K562 (cell line): ENCODE measurements at regions not wholly inside any gene's neighbourhood (a gene's known extent, or its start where the extent isn't known, plus 50 kb on each side); places are given as distances from the start of the nearest gene placed in this dataset.

ENCODE experiments used
- ATAC-seq: fragments of 200-7000 bp; cut with Tn5 transposase; 3 replicates; pipeline ENCODE4 v1.9.1; 2020; ENCODE audit warnings: moderate library complexity
- BruUV-seq: library from RNA; stranded (reverse); fragments of 400-500 nt; replicated peaks from 2 replicates; lab custom pipeline; 2021; lab: Mats Ljungman, UMichigan
- CTCF ChIA-PET: fragments of 300-600 bp; formaldehyde crosslinking; extraction: SDS; loops from one replicate; lab custom pipeline; 2021; ENCODE audit warnings: low intra/inter-chr PET ratio; lab: Yijun Ruan, JAX
- POLR2A ChIA-PET: fragments of 300-600, 350-650 bp; sonication (Branson Sonifier 250); formaldehyde crosslinking; extraction: SDS; loops from one replicate; lab custom pipeline; 2021; ENCODE audit warnings: antibody characterized with exemption, inconsistent platforms; lab: Yijun Ruan, JAX
- DNase-seq, 4 experiments: peaks; one replicate each; pipeline versions ENCODE4 v3.0.0 to v3.0.0-alpha.2; 2011 to 2018; ENCODE audit warnings: low spot score in 3 of 4, mixed read lengths in 3 of 4; ENCODE audit errors: extremely low read depth in 1 of 4
- FAIRE-seq: peaks from 2 replicates; lab custom pipeline; 2011; peaks lifted over from hg19 to GRCh38; lab: Jason Lieb, UNC
- H2AFZ ChIP-seq: 2 replicates; pipeline ENCODE4 v1.6.0; 2011; ENCODE audit warnings: low read depth, low read length, control low read depth, inconsistent platforms
- H3K27ac ChIP-seq: fragments of 200-600 bp; 3 replicates; pipeline ENCODE4 v1.8.0; 2011; ENCODE audit warnings: low read depth, mild to moderate bottlenecking, control low read depth, inconsistent platforms, low read length, moderate library complexity, mixed read lengths; ENCODE audit errors: extremely low read depth
- H3K27me3 ChIP-seq, 2 experiments: fragments of 300-600 bp in 1 of 2; 2 replicates in 1 of 2; 3 replicates in 1 of 2; pipeline versions ENCODE4 v1.6.0 to v1.8.0; 2011; ENCODE audit warnings: inconsistent platforms in 2 of 2, low read length in 2 of 2, mild to moderate bottlenecking in 1 of 2, mixed read lengths in 1 of 2, moderate library complexity in 1 of 2; ENCODE audit not compliant: control insufficient read depth in 2 of 2, insufficient read depth in 2 of 2
- H3K36me3 ChIP-seq: fragments of 300-600 bp; 3 replicates; pipeline ENCODE4 v1.8.0; 2011; ENCODE audit warnings: mild to moderate bottlenecking, low read length, inconsistent platforms; ENCODE audit not compliant: control insufficient read depth, insufficient read depth
- H3K4me1 ChIP-seq, 2 experiments: fragments of 200-600 bp in 1 of 2; replicated peaks in 1 of 2; 2 replicates in 1 of 2; 3 replicates in 1 of 2; pipeline versions ENCODE4 v1.5.1 to v1.8.0; 2011; ENCODE audit warnings: inconsistent platforms in 2 of 2, low read length in 2 of 2, mild to moderate bottlenecking in 1 of 2, mixed read lengths in 1 of 2, moderate library complexity in 1 of 2; ENCODE audit not compliant: control insufficient read depth in 2 of 2, insufficient read depth in 2 of 2
- H3K4me2 ChIP-seq: 2 replicates; pipeline ENCODE4 v1.6.1; 2011; ENCODE audit warnings: low read length, control low read depth, inconsistent platforms, mixed read lengths; ENCODE audit not compliant: insufficient read depth
- H3K4me3 ChIP-seq: fragments of 200-600 bp; sonication (generic), shearing (Covaris generic); 2 replicates; pipeline ENCODE4 v1.5.1; 2016; ENCODE audit warnings: control low read depth, inconsistent platforms
- H3K79me2 ChIP-seq: fragments of 200-600 bp; 3 replicates; pipeline ENCODE4 v1.8.0; 2011; ENCODE audit warnings: low read length, inconsistent platforms; ENCODE audit not compliant: control insufficient read depth, insufficient read depth
- H3K9ac ChIP-seq, 2 experiments: 2 replicates each; pipeline versions ENCODE4 v1.6.0 to v1.6.1; 2011; ENCODE audit warnings: low read depth in 2 of 2, low read length in 2 of 2, control low read depth in 1 of 2, inconsistent platforms in 1 of 2, mild to moderate bottlenecking in 1 of 2, mixed read lengths in 1 of 2; ENCODE audit not compliant: insufficient read depth in 1 of 2
- H3K9me1 ChIP-seq: one replicate; pipeline ENCODE4 v1.6.0; 2011; ENCODE audit warnings: inconsistent platforms, mild to moderate bottlenecking, low read length, moderate library complexity; ENCODE audit not compliant: control insufficient read depth, insufficient read depth
- H3K9me3 ChIP-seq: replicated peaks from 2 replicates; pipeline ENCODE4 v1.5.1; 2011; ENCODE audit warnings: low read depth, low read length, inconsistent platforms; ENCODE audit not compliant: control insufficient read depth, insufficient read depth
- H4K20me1 ChIP-seq: replicated peaks from 2 replicates; pipeline ENCODE4 v1.6.1; 2011; ENCODE audit warnings: low read length, inconsistent platforms, mixed read lengths; ENCODE audit not compliant: control insufficient read depth, insufficient read depth
- BRCA1 ChIP-seq, 2 experiments: fragments of 450-650 bp in 1 of 2; sonication (generic) in 1 of 2; formaldehyde crosslinking in 1 of 2; IDR thresholded peaks; 2 replicates each; pipeline versions ENCODE4 v1.5.0 to v1.6.1; 2017 to 2020; ENCODE audit warnings: mild to moderate bottlenecking in 1 of 2, missing genetic modification reagents in 1 of 2
- EGR1 ChIP-seq: fragments of 450-650 bp; conservative IDR thresholded peaks from 2 replicates; pipeline ENCODE4 v1.6.1; 2017; ENCODE audit warnings: mild to moderate bottlenecking
- GTF2F1 ChIP-seq: IDR thresholded peaks from 2 replicates; pipeline ENCODE4 v1.6.1; 2011; ENCODE audit warnings: low read depth, low read length, improper control_type of control experiment
- LARP7 ChIP-seq: fragments of 450-650 bp; IDR thresholded peaks from 2 replicates; pipeline ENCODE4 v1.6.1; 2016
- NONO ChIP-seq, 2 experiments: fragments of 200-400 bp in 1 of 2; fragments of 450-650 bp in 1 of 2; formaldehyde crosslinking in 1 of 2; IDR thresholded peaks; 2 replicates each; pipeline ENCODE4 v1.6.1; 2017; ENCODE audit warnings: low read depth in 2 of 2, mild to moderate bottlenecking in 2 of 2, moderate library complexity in 2 of 2, low read length in 1 of 2
- SREBF2 ChIP-seq: sonication (generic); formaldehyde crosslinking; IDR thresholded peaks from 2 replicates; pipeline ENCODE4 v1.4.0; 2020; ENCODE audit warnings: mild to moderate bottlenecking, missing genetic modification reagents
- TEAD2 ChIP-seq: fragments of 450-650 bp; IDR thresholded peaks from 2 replicates; pipeline ENCODE4 v1.6.1; 2016; ENCODE audit warnings: missing genetic modification characterization, control low read depth, missing compliant biosample characterization
- ZKSCAN8 ChIP-seq: fragments of 200-800 bp; sonication (Bioruptor generic); IDR thresholded peaks from 2 replicates; pipeline ENCODE4 v1.6.1; 2016; ENCODE audit warnings: missing genetic modification characterization, missing compliant biosample characterization
- ZNF586 ChIP-seq: fragments of 450-650 bp; formaldehyde crosslinking; conservative IDR thresholded peaks from 2 replicates; pipeline ENCODE4 v1.4.0; 2020; ENCODE audit warnings: mild to moderate bottlenecking, moderate library complexity
- in situ Hi-C: fragments of 300-500 bp; cut with MboI; formaldehyde crosslinking; loops from 4 replicates; pipeline ENCODE4 v1.15.0; 2018; ENCODE audit warnings: inconsistent platforms, mixed read lengths
- intact Hi-C: fragments of 100-400 bp; cut with micrococcal nuclease; formaldehyde crosslinking; loops from 2 replicates; pipeline ENCODE4 v1.14.2; 2022
- TF ChIP-seq, protein P1 (sequence below), 2 experiments: fragments of 150-350 bp in 1 of 2; IDR thresholded peaks; 2 replicates each; pipeline ENCODE4 v1.6.1; 2012 to 2016; ENCODE audit warnings: low read depth in 2 of 2, low read length in 2 of 2, mild to moderate bottlenecking in 1 of 2, moderate library complexity in 1 of 2
- TF ChIP-seq, protein P2 (sequence below): fragments of 450-650 bp; formaldehyde crosslinking; IDR thresholded peaks from 2 replicates; pipeline ENCODE4 v1.4.0; 2022; ENCODE audit warnings: missing genetic modification characterization

DNA sequence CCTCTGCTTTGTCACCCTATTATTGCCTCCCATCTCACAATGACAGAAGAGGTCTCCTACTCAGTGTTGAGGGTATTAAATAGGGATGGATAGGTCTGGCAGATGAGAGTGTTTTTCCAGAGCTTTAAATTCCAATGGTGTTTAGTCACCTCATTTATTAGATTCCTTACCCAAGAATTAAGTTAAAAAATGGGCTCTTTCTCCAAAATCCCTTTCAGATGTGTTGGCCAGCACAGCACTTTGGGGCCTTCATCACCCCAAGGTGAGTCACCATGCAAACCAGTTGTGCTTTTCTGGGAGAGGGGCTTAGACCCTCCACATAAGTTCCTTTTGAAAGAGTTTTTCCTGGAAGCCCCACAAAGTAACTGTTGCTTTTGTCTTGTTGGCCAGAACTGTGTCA, 78.4 kb downstream of the CYP26A1 start:
- Histone ChIP-seq H3K4me1 (no peaks in the 10 kb centered on the region), H3K4me2 (no peak overlapping the region), H3K27ac (no peak overlapping the region), H4K20me1 (no peaks in the 10 kb centered on the region), H3K9me1 (no peaks in the 10 kb centered on the region), H2AFZ (no peak overlapping the region), H3K9me3 (no peaks in the 10 kb centered on the region), H3K36me3 (no peaks in the 10 kb centered on the region), H3K4me3 (no peak overlapping the region), H3K79me2 (no peaks in the 10 kb centered on the region), H3K9ac (no peak overlapping the region), H3K27me3 (no peaks in the 10 kb centered on the region)
- in situ Hi-C loops (no loop called here), intact Hi-C loops (no loop called here)
- no peak for FAIRE-seq
- ChIA-PET POLR2A (no interaction called here), CTCF (no interaction called here)
- BruUV-seq: no TSS peak
- DNase-seq: no peak
- ATAC-seq: no peak
- TF ChIP-seq BRCA1 (IDR thresholded peaks at IDR 0.05): no peak
- no peak for TF ChIP-seq BRCA1 (CRISPR knock-in tag; IDR thresholded peaks at IDR 0.05)
- TF ChIP-seq ZNF586: no peak
- TF ChIP-seq NONO (IDR thresholded peaks at IDR 0.05; ENCODE audit: low read depth in 2 of 2, low read length in 1 of 2): no peak
- no peak for TF ChIP-seq SREBF2 (CRISPR knock-in tag)
- TF ChIP-seq TEAD2: no peak
- no peak for TF ChIP-seq ZKSCAN8
- TF ChIP-seq, protein P1, sequence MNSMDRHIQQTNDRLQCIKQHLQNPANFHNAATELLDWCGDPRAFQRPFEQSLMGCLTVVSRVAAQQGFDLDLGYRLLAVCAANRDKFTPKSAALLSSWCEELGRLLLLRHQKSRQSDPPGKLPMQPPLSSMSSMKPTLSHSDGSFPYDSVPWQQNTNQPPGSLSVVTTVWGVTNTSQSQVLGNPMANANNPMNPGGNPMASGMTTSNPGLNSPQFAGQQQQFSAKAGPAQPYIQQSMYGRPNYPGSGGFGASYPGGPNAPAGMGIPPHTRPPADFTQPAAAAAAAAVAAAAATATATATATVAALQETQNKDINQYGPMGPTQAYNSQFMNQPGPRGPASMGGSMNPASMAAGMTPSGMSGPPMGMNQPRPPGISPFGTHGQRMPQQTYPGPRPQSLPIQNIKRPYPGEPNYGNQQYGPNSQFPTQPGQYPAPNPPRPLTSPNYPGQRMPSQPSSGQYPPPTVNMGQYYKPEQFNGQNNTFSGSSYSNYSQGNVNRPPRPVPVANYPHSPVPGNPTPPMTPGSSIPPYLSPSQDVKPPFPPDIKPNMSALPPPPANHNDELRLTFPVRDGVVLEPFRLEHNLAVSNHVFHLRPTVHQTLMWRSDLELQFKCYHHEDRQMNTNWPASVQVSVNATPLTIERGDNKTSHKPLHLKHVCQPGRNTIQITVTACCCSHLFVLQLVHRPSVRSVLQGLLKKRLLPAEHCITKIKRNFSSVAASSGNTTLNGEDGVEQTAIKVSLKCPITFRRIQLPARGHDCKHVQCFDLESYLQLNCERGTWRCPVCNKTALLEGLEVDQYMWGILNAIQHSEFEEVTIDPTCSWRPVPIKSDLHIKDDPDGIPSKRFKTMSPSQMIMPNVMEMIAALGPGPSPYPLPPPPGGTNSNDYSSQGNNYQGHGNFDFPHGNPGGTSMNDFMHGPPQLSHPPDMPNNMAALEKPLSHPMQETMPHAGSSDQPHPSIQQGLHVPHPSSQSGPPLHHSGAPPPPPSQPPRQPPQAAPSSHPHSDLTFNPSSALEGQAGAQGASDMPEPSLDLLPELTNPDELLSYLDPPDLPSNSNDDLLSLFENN (IDR thresholded peaks at IDR 0.05; ENCODE audit: low read depth in 2 of 2, low read length in 2 of 2): no peak
- TF ChIP-seq, protein P2, sequence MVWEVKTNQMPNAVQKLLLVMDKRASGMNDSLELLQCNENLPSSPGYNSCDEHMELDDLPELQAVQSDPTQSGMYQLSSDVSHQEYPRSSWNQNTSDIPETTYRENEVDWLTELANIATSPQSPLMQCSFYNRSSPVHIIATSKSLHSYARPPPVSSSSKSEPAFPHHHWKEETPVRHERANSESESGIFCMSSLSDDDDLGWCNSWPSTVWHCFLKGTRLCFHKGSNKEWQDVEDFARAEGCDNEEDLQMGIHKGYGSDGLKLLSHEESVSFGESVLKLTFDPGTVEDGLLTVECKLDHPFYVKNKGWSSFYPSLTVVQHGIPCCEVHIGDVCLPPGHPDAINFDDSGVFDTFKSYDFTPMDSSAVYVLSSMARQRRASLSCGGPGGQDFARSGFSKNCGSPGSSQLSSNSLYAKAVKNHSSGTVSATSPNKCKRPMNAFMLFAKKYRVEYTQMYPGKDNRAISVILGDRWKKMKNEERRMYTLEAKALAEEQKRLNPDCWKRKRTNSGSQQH (CRISPR knock-in tag): no peak
- no peak for TF ChIP-seq LARP7
- TF ChIP-seq EGR1: no peak
- no peak for TF ChIP-seq GTF2F1
